WERI-Rb-1 (cell line): ENCODE measurements at regions not wholly inside any gene's neighbourhood (a gene's known extent, or its start where the extent isn't known, plus 50 kb on each side); places are given as distances from the start of the nearest gene placed in this dataset.

ENCODE experiments used
- DNase-seq: peaks from one replicate; pipeline ENCODE4 v3.0.0-alpha.2; 2020
- H3K27ac ChIP-seq: fragments of 250-450 bp; sonication (Bioruptor Pico); 2 replicates; pipeline ENCODE4 v1.5.1; 2020; ENCODE audit warnings: mild to moderate bottlenecking, moderate library complexity
- H3K27me3 ChIP-seq: fragments of 250-450 bp; sonication (Bioruptor Pico); 2 replicates; pipeline ENCODE4 v1.5.1; 2021; ENCODE audit warnings: mild to moderate bottlenecking, low read depth, moderate library complexity; ENCODE audit not compliant: insufficient read depth, severe bottlenecking
- H3K36me3 ChIP-seq: fragments of 250-450 bp; sonication (Bioruptor Pico); 2 replicates; pipeline ENCODE4 v1.5.1; 2020; ENCODE audit warnings: mild to moderate bottlenecking, moderate library complexity
- H3K4me3 ChIP-seq: 2 replicates; pipeline ENCODE4 v1.5.1; 2011; ENCODE audit warnings: low read depth, mild to moderate bottlenecking, control low read depth, low read length
- H3K9me3 ChIP-seq: fragments of 250-450 bp; sonication (Bioruptor Pico); 2 replicates; pipeline ENCODE4 v1.5.1; 2021; ENCODE audit warnings: mild to moderate bottlenecking, moderate library complexity; ENCODE audit not compliant: severe bottlenecking
- CTCF ChIP-seq: IDR thresholded peaks from 2 replicates; pipeline ENCODE4 v1.5.1; 2011; ENCODE audit warnings: low read depth, mild to moderate bottlenecking, control low read depth, inconsistent platforms, low read length

- Histone ChIP-seq H3K27ac (no peak overlapping the region), H3K36me3 (no peaks in the 10 kb centered on the region), H3K9me3 (no peaks in the 10 kb centered on the region), H3K27me3 (no peaks in the 10 kb centered on the region), H3K4me3 (no peak overlapping the region)
- no peak for TF ChIP-seq CTCF
- no peak for DNase-seq
These were observed 412.0 kb downstream of the FOXO1 start for GRCh38 chr13:40254394-40254793.

- Histone ChIP-seq H3K27me3 (no peaks in the 10 kb centered on the region), H3K4me3 (no peak overlapping the region), H3K27ac (no peak overlapping the region), H3K36me3 (no peaks in the 10 kb centered on the region), H3K9me3 (no peaks in the 10 kb centered on the region)
- TF ChIP-seq CTCF = no peak
- DNase-seq = no peak
These were observed 410.9 kb downstream of the FOXO1 start for GRCh38 chr13:40255551-40255950.

- Histone ChIP-seq H3K36me3 (no peaks in the 10 kb centered on the region), H3K9me3 (no peaks in the 10 kb centered on the region), H3K27ac (no peak overlapping the region), H3K27me3 (no peaks in the 10 kb centered on the region), H3K4me3 (no peak overlapping the region)
- TF ChIP-seq CTCF = no peak
- DNase-seq = no peak
These were observed 406.5 kb downstream of the FOXO1 start for GRCh38 chr13:40259899-40260298.

- TF ChIP-seq CTCF = no peak
- H3K36me3 ChIP-seq = no peaks in the 10 kb centered on the region
- H3K9me3 ChIP-seq = no peaks in the 10 kb centered on the region
- H3K4me3 ChIP-seq = no peak overlapping the region
- no peak for DNase-seq
- H3K27ac ChIP-seq = no peak overlapping the region
- no peaks in the 10 kb centered on the region for H3K27me3 ChIP-seq
These were observed 405.1 kb downstream of the FOXO1 start for GRCh38 chr13:40261336-40261735.

GRCh38 chr13:40261947-40262346 lies 404.5 kb downstream of the FOXO1 start:
- Histone ChIP-seq H3K27me3 (no peaks in the 10 kb centered on the region), H3K27ac (no peak overlapping the region), H3K36me3 (no peaks in the 10 kb centered on the region), H3K4me3 (no peak overlapping the region), H3K9me3 (no peaks in the 10 kb centered on the region)
- DNase-seq = no peak
- TF ChIP-seq CTCF = no peak

GRCh38 chr13:40269086-40269485 lies 397.4 kb downstream of the FOXO1 start:
- DNase-seq = peak; percentile 8
- Histone ChIP-seq H3K36me3 (no peaks in the 10 kb centered on the region), H3K27me3 (no peaks in the 10 kb centered on the region), H3K9me3 (no peaks in the 10 kb centered on the region), H3K4me3 (no peak overlapping the region), H3K27ac (peak overlapping the region; percentile 42)
- no peak for TF ChIP-seq CTCF
